ENCODE measurements at regions not wholly inside any gene's neighbourhood (a gene's known extent, or its start where the extent isn't known, plus 50 kb on each side); places are given as distances from the start of the nearest gene placed in this dataset.

DNA sequence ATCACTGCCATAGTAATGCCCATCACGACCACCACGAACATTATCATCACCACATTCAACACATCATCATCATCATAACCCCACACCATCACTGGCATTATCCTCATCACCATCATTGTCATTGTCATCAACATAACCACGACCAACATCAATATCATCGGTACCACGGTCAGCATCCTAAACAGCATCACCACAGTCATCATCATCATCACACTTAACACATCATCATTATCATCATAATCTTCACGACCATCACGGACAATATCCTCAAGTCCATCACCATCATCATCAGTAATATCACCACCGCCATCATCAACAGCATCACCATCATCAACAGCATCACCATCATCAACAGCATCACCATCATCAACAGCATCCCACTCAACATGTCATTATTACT lies 70.3 kb downstream of the MBD3L1 start:
- TF ChIP-seq, protein P1, sequence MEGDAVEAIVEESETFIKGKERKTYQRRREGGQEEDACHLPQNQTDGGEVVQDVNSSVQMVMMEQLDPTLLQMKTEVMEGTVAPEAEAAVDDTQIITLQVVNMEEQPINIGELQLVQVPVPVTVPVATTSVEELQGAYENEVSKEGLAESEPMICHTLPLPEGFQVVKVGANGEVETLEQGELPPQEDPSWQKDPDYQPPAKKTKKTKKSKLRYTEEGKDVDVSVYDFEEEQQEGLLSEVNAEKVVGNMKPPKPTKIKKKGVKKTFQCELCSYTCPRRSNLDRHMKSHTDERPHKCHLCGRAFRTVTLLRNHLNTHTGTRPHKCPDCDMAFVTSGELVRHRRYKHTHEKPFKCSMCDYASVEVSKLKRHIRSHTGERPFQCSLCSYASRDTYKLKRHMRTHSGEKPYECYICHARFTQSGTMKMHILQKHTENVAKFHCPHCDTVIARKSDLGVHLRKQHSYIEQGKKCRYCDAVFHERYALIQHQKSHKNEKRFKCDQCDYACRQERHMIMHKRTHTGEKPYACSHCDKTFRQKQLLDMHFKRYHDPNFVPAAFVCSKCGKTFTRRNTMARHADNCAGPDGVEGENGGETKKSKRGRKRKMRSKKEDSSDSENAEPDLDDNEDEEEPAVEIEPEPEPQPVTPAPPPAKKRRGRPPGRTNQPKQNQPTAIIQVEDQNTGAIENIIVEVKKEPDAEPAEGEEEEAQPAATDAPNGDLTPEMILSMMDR (conservative IDR thresholded peaks at IDR 0.05), result no peak
- no peak for TF ChIP-seq EZH2 (IDR thresholded peaks at IDR 0.05; ENCODE audit: low read depth)
